ENCODE measurements at regions not wholly inside any gene's neighbourhood (a gene's known extent, or its start where the extent isn't known, plus 50 kb on each side); places are given as distances from the start of the nearest gene placed in this dataset.
"Not testable (repeated sequence)": the region's sequence is repeated elsewhere in the genome, so short reads cannot be mapped to it uniquely, and the experiment has no call there.

DNA sequence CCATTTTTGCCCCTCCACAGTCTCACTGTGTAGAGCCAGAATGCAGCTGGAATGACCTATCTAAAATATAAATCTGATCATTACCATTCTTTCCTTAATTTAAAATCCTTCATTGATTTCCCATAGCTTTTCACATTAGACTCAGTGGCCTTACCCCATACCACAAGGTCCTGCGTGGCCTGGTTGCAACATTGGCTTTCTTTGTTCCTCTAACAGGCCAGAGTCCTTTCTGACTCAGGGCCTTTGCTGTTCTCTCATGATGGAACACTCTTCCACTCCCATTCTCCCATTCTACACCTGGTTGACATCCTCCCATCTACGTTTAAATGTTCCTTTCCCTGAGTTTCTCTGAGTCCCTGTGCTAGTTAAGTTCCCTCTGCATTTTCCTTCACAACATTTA, 74.4 kb upstream of the SEC22B start:
- TF ChIP-seq, protein P1, sequence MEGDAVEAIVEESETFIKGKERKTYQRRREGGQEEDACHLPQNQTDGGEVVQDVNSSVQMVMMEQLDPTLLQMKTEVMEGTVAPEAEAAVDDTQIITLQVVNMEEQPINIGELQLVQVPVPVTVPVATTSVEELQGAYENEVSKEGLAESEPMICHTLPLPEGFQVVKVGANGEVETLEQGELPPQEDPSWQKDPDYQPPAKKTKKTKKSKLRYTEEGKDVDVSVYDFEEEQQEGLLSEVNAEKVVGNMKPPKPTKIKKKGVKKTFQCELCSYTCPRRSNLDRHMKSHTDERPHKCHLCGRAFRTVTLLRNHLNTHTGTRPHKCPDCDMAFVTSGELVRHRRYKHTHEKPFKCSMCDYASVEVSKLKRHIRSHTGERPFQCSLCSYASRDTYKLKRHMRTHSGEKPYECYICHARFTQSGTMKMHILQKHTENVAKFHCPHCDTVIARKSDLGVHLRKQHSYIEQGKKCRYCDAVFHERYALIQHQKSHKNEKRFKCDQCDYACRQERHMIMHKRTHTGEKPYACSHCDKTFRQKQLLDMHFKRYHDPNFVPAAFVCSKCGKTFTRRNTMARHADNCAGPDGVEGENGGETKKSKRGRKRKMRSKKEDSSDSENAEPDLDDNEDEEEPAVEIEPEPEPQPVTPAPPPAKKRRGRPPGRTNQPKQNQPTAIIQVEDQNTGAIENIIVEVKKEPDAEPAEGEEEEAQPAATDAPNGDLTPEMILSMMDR (IDR thresholded peaks at IDR 0.05; ENCODE audit: borderline replicate concordance, extremely low read depth, low read length, poor library complexity, severe bottlenecking), result not testable (repeated sequence)
- not testable (repeated sequence) for TF ChIP-seq EZH2 (IDR thresholded peaks at IDR 0.05; ENCODE audit: borderline replicate concordance, low read depth, low read length, severe bottlenecking)
